ENCODE measurements at regions not wholly inside any gene's neighbourhood (a gene's known extent, or its start where the extent isn't known, plus 50 kb on each side); places are given as distances from the start of the nearest gene placed in this dataset.

DNA sequence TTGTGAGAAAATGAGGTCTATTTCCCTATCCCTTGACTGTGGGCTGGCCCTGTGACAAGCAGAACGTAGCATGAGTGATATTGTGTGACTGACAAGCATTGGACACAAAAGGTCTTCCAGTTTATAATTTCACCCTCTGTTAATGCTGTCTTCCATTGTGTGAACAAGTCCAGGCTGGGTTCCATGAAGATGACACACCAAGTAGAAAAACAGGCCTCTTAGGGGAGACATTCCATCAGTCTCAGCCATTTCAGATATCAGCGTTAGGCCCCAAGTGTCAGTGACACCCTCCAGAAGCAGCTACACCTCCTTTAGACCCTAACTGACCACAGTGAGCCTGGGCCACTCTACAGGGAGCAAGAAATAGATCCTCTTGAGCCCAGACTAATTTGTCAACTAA is 511.3 kb downstream of the FBXO15 start:
- TF ChIP-seq, protein P1, sequence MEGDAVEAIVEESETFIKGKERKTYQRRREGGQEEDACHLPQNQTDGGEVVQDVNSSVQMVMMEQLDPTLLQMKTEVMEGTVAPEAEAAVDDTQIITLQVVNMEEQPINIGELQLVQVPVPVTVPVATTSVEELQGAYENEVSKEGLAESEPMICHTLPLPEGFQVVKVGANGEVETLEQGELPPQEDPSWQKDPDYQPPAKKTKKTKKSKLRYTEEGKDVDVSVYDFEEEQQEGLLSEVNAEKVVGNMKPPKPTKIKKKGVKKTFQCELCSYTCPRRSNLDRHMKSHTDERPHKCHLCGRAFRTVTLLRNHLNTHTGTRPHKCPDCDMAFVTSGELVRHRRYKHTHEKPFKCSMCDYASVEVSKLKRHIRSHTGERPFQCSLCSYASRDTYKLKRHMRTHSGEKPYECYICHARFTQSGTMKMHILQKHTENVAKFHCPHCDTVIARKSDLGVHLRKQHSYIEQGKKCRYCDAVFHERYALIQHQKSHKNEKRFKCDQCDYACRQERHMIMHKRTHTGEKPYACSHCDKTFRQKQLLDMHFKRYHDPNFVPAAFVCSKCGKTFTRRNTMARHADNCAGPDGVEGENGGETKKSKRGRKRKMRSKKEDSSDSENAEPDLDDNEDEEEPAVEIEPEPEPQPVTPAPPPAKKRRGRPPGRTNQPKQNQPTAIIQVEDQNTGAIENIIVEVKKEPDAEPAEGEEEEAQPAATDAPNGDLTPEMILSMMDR (IDR thresholded peaks at IDR 0.05) = no peak
- no peak for TF ChIP-seq POLR2A (IDR thresholded peaks at IDR 0.05)

All from thyroid gland (tissue), 4 donors.